C4-2B (cell line): ENCODE measurements at regions not wholly inside any gene's neighbourhood (a gene's known extent, or its start where the extent isn't known, plus 50 kb on each side); places are given as distances from the start of the nearest gene placed in this dataset.

Source experiments
- CTCF ChIP-seq: fragments of 450-650 bp; conservative IDR thresholded peaks from 2 replicates; pipeline ENCODE4 v1.5.1; 2017; ENCODE audit warnings: mild to moderate bottlenecking
- ZFX ChIP-seq: fragments of 450-650 bp; IDR thresholded peaks from 2 replicates; pipeline ENCODE4 v1.6.1; 2017

- TF ChIP-seq CTCF, result no peak
- no peak for TF ChIP-seq ZFX
Observed at GRCh38 chr15:85859671-85860070, 64.9 kb upstream of the KLHL25 start.
